HepG2 (cell line): ENCODE measurements at regions not wholly inside any gene's neighbourhood (a gene's known extent, or its start where the extent isn't known, plus 50 kb on each side); places are given as distances from the start of the nearest gene placed in this dataset.

Experiments
- ATAC-seq: fragments of 200-7000 bp; cut with Tn5 transposase; 3 replicates; pipeline ENCODE4 v1.9.1; 2020; ENCODE audit warnings: mild to moderate bottlenecking, moderate library complexity
- BruUV-seq: library from RNA; stranded (reverse); fragments of 400-500 nt; replicated peaks from 2 replicates; lab custom pipeline; 2021; lab: Mats Ljungman, UMichigan
- CTCF ChIA-PET: fragments of 300-600 bp; formaldehyde crosslinking; extraction: SDS; loops from one replicate; lab custom pipeline; 2021; ENCODE audit warnings: low total read pairs, inconsistent platforms, low intra/inter-chr PET ratio; lab: Yijun Ruan, JAX
- POLR2A ChIA-PET: fragments of 350-600 bp; sonication (Branson Sonifier 250); formaldehyde crosslinking; loops from one replicate; lab custom pipeline; 2020; ENCODE audit warnings: antibody characterized with exemption, inconsistent platforms; lab: Yijun Ruan, JAX
- DNase-seq: peaks from one replicate; pipeline ENCODE4 v3.0.0-alpha.2; 2015; ENCODE audit warnings: low spot score
- FAIRE-seq: peaks from 3 replicates; lab custom pipeline; 2011; peaks lifted over from hg19 to GRCh38; lab: Jason Lieb, UNC
- H2AFZ ChIP-seq: one replicate; pipeline ENCODE4 v1.6.1; 2011; ENCODE audit warnings: low read length, inconsistent platforms
- H3K27ac ChIP-seq: fragments of 300-600 bp; 3 replicates; pipeline ENCODE4 v1.8.0; 2011; ENCODE audit warnings: mixed run types, mild to moderate bottlenecking, mixed read lengths, low read length, inconsistent platforms; ENCODE audit not compliant: insufficient read depth; ENCODE audit errors: extremely low read length
- H3K27me3 ChIP-seq, 2 experiments: fragments of 200-600 bp in 1 of 2; 2 replicates in 1 of 2; 3 replicates in 1 of 2; pipeline versions ENCODE4 v1.6.0 to v1.8.0; 2011; ENCODE audit warnings: low read length in 2 of 2, mild to moderate bottlenecking in 2 of 2, moderate library complexity in 2 of 2, inconsistent platforms in 1 of 2; ENCODE audit not compliant: insufficient read depth in 2 of 2, control insufficient read depth in 1 of 2
- H3K36me3 ChIP-seq, 2 experiments: fragments of 200-600 bp in 1 of 2; replicated peaks in 1 of 2; 2 replicates in 1 of 2; 3 replicates in 1 of 2; pipeline versions ENCODE4 v1.5.1 to v1.8.0; 2011; ENCODE audit warnings: low read length in 2 of 2, inconsistent platforms in 1 of 2; ENCODE audit not compliant: insufficient read depth in 2 of 2, control insufficient read depth in 1 of 2
- H3K4me1 ChIP-seq: 2 replicates; pipeline ENCODE4 v1.5.1; 2012; ENCODE audit warnings: low read length, inconsistent platforms; ENCODE audit not compliant: insufficient read depth
- H3K4me2 ChIP-seq: 2 replicates; pipeline ENCODE4 v1.6.0; 2011; ENCODE audit warnings: low read depth, low read length, inconsistent platforms
- H3K4me3 ChIP-seq, 3 experiments: fragments of 200-600 bp in 1 of 3; sonication (generic), shearing (Covaris generic) in 1 of 3; replicated peaks in 1 of 3; 2 replicates each; pipeline ENCODE4 v1.5.1; 2011 to 2016; ENCODE audit warnings: low read length in 3 of 3, inconsistent platforms in 2 of 3, low read depth in 2 of 3, mild to moderate bottlenecking in 2 of 3, control low read depth in 1 of 3, mixed read lengths in 1 of 3; ENCODE audit not compliant: insufficient read depth in 1 of 3
- H3K79me2 ChIP-seq: one replicate; pipeline ENCODE4 v1.6.1; 2011; ENCODE audit warnings: low read length, inconsistent platforms; ENCODE audit not compliant: insufficient read depth
- H3K9ac ChIP-seq: 2 replicates; pipeline ENCODE4 v1.6.0; 2011; ENCODE audit warnings: mild to moderate bottlenecking, low read depth, low read length, inconsistent platforms; ENCODE audit not compliant: insufficient read depth
- H3K9me3 ChIP-seq: 2 replicates; pipeline ENCODE4 v1.5.1; 2012; ENCODE audit warnings: mild to moderate bottlenecking, low read length
- H4K20me1 ChIP-seq: 2 replicates; pipeline ENCODE4 v1.6.0; 2011; ENCODE audit warnings: inconsistent platforms, mild to moderate bottlenecking, low read length, moderate library complexity; ENCODE audit not compliant: insufficient read depth
- DBP ChIP-seq: sonication (generic); formaldehyde crosslinking; IDR thresholded peaks from 2 replicates; pipeline ENCODE4 v1.4.0; 2020; ENCODE audit warnings: missing genetic modification reagents; ENCODE audit errors: not compliant biosample characterization
- FIP1L1 ChIP-seq: fragments of 200-400 bp; formaldehyde crosslinking; IDR thresholded peaks from 2 replicates; pipeline ENCODE4 v1.6.1; 2018; ENCODE audit warnings: low read depth, mild to moderate bottlenecking, low read length, moderate library complexity, borderline replicate concordance; ENCODE audit not compliant: insufficient read depth
- FOXA1 ChIP-seq, 2 experiments: fragments of 450-650 bp in 1 of 2; sonication (generic) in 1 of 2; formaldehyde crosslinking in 1 of 2; IDR thresholded peaks; 2 replicates each; pipeline versions ENCODE4 v1.4.0 to v1.6.1; 2016 to 2020; ENCODE audit warnings: missing genetic modification reagents in 1 of 2
- FOXA3 ChIP-seq: IDR thresholded peaks from 2 replicates; pipeline ENCODE4 v1.6.1; 2016; ENCODE audit warnings: missing genetic modification reagents, missing compliant biosample characterization
- HNF1A ChIP-seq, 2 experiments: sonication (generic) in 1 of 2; formaldehyde crosslinking in 1 of 2; IDR thresholded peaks; 2 replicates each; pipeline versions ENCODE4 v1.4.0 to v1.6.1; 2016 to 2020; ENCODE audit warnings: borderline replicate concordance in 1 of 2, low read depth in 1 of 2, mild to moderate bottlenecking in 1 of 2, missing genetic modification reagents in 1 of 2
- HNF4A ChIP-seq: sonication (generic); formaldehyde crosslinking; IDR thresholded peaks from 2 replicates; pipeline ENCODE4 v1.4.0; 2020; ENCODE audit warnings: missing genetic modification reagents
- HOXA3 ChIP-seq: sonication (generic); formaldehyde crosslinking; IDR thresholded peaks from 2 replicates; pipeline ENCODE4 v1.5.0; 2020; ENCODE audit warnings: missing genetic modification reagents
- MTA3 ChIP-seq: sonication (generic); formaldehyde crosslinking; IDR thresholded peaks from 2 replicates; pipeline ENCODE4 v1.4.0; 2020; ENCODE audit warnings: missing genetic modification reagents
- NFYB ChIP-seq: sonication (generic); formaldehyde crosslinking; IDR thresholded peaks from 2 replicates; pipeline ENCODE4 v1.4.0; 2020; ENCODE audit warnings: missing genetic modification reagents
- NFYC ChIP-seq: IDR thresholded peaks from 2 replicates; pipeline ENCODE4 v1.6.1; 2016; ENCODE audit warnings: missing genetic modification reagents, missing compliant biosample characterization
- NR2F6 ChIP-seq, 2 experiments: IDR thresholded peaks; 2 replicates each; pipeline ENCODE4 v1.6.1; 2016; ENCODE audit warnings: antibody characterized with exemption in 1 of 2, mild to moderate bottlenecking in 1 of 2
- ZNF598 ChIP-seq: sonication (generic); formaldehyde crosslinking; IDR thresholded peaks from 2 replicates; pipeline ENCODE4 v1.5.1; 2020; ENCODE audit warnings: mild to moderate bottlenecking, missing genetic modification reagents, borderline replicate concordance
- WGBS: methylation state at CpG from one replicate; pipeline ENCODE4 v1.1.6; 2017; ENCODE audit warnings: low lambda C conversion rate; 5-methylcytosine and 5-hydroxymethylcytosine counted together
- in situ Hi-C: cut with HindIII; loops from 2 replicates; pipeline ENCODE4 v1.10.0; 2017; ENCODE audit warnings: low pct_unique_long_range_greater_than_20kb; ENCODE audit not compliant: extremely low pct_ligation_motif_present
- intact Hi-C: fragments of 100-400 bp; cut with micrococcal nuclease; formaldehyde crosslinking; loops from one replicate; pipeline ENCODE4 v1.10.0; 2022; ENCODE audit not compliant: unreplicated experiment
- TF ChIP-seq, protein P1 (sequence below): IDR thresholded peaks from 2 replicates; pipeline ENCODE4 v1.6.1; 2016; ENCODE audit warnings: control low read depth
- TF ChIP-seq, protein P2 (sequence below): IDR thresholded peaks from 2 replicates; pipeline ENCODE4 v1.6.1; 2018; ENCODE audit warnings: missing genetic modification reagents, mild to moderate bottlenecking, missing compliant biosample characterization

DNA sequence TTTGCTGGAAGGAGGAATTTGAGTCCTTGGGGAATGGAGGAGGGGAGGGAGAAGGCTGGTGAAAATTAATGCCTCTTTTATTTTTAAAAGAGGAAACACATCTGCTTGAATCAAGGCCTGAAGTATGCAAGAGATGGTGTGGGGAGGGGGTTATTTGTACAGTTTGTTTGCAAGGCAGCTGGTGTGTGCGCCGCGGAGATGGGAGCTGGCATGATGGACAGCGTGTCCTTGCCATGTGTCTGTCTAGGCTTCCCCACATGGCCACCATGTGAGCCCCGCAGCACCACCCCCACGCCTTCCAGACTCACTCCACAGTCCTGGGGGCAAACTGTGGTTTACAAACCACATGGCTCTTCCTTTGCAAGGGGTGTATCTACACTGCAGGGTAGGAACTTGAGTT, 154.8 kb upstream of the APCDD1 start (continued):
- TF ChIP-seq NR2F6 (IDR thresholded peaks at IDR 0.05) (no peak), NR2F6 (CRISPR knock-in tag; IDR thresholded peaks at IDR 0.05) (no peak), HNF1A (IDR thresholded peaks at IDR 0.05; ENCODE audit: low read depth) (no peak), HNF1A (CRISPR knock-in tag; IDR thresholded peaks at IDR 0.05; ENCODE audit: borderline replicate concordance) (no peak), ZNF598 (no peak), DBP (CRISPR knock-in tag) (no peak)

DNA sequence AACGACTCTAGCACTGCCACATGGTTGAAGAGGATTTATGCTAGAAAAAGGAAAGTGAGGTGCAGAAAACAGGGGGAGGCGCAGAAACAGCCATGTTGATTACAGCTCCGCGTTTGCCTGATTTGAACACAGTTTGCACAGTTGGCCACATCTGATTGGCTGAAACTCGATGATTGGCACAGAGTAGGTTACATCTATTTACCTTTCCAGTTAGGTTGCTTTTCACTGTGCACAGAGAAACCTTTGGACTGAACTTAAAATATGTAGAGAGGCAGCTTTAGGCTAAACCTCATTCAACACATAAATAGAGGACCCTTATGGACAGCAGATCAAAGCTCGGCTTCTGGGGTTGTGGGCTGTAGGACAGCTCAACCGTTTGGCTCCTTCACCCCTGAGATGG, 153.7 kb upstream of the APCDD1 start:
- peaks cover 8% of the 10 kb centered on the region; the same call in 1 of the 2 replicates for H3K4me1 ChIP-seq
- BruUV-seq = no TSS peak
- H3K9me3 ChIP-seq = no peaks in the 10 kb centered on the region
- H4K20me1 ChIP-seq = no peaks in the 10 kb centered on the region
- no peak for FAIRE-seq
- ChIA-PET POLR2A (no interaction called here), CTCF (no interaction called here)
- peak; percentile 36 for DNase-seq
- TF ChIP-seq NFYB (CRISPR knock-in tag) = peak; percentile 61
- peak; percentile 7; the same call in 1 of the 2 replicates for TF ChIP-seq FOXA3 (CRISPR knock-in tag)
- TF ChIP-seq, protein P1, sequence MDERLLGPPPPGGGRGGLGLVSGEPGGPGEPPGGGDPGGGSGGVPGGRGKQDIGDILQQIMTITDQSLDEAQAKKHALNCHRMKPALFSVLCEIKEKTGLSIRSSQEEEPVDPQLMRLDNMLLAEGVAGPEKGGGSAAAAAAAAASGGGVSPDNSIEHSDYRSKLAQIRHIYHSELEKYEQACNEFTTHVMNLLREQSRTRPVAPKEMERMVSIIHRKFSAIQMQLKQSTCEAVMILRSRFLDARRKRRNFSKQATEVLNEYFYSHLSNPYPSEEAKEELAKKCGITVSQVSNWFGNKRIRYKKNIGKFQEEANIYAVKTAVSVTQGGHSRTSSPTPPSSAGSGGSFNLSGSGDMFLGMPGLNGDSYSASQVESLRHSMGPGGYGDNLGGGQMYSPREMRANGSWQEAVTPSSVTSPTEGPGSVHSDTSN (CRISPR knock-in tag) = peak; percentile 80
- no peak for TF ChIP-seq FIP1L1
- TF ChIP-seq, protein P2, sequence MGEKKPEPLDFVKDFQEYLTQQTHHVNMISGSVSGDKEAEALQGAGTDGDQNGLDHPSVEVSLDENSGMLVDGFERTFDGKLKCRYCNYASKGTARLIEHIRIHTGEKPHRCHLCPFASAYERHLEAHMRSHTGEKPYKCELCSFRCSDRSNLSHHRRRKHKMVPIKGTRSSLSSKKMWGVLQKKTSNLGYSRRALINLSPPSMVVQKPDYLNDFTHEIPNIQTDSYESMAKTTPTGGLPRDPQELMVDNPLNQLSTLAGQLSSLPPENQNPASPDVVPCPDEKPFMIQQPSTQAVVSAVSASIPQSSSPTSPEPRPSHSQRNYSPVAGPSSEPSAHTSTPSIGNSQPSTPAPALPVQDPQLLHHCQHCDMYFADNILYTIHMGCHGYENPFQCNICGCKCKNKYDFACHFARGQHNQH (CRISPR knock-in tag) = no peak
- peak; percentile 56; the same call in 1 of the 2 replicates for TF ChIP-seq HNF4A (CRISPR knock-in tag)
- peak; percentile 31; the same call in 1 of the 2 replicates for TF ChIP-seq HOXA3 (CRISPR knock-in tag)
- TF ChIP-seq NFYC = peak; percentile 63
- no peak for TF ChIP-seq MTA3
- no peak for TF ChIP-seq FOXA1 (IDR thresholded peaks at IDR 0.05)
- TF ChIP-seq FOXA1 (CRISPR knock-in tag; IDR thresholded peaks at IDR 0.05) = peak; percentile 40; the same call in 1 of the 2 replicates
- WGBS = 24% methylated on average over 7 of the region's 7 CpGs
- H2AFZ ChIP-seq = no peak overlapping the region
- H3K4me2 ChIP-seq = peak overlapping the region; percentile 29
- peak; percentile 75 for ATAC-seq
- H3K27ac ChIP-seq = no peak overlapping the region
- no peaks in the 10 kb centered on the region for H3K79me2 ChIP-seq
- H3K36me3 ChIP-seq = no peaks in the 10 kb centered on the region
- intact Hi-C loops = no loop called here
- no peak overlapping the region for H3K9ac ChIP-seq
- H3K4me3 ChIP-seq = no peak overlapping the region
- in situ Hi-C loops = no loop called here
- H3K27me3 ChIP-seq = no peaks in the 10 kb centered on the region
